Loucy (cell line): ENCODE measurements at regions not wholly inside any gene's neighbourhood (a gene's known extent, or its start where the extent isn't known, plus 50 kb on each side); places are given as distances from the start of the nearest gene placed in this dataset.

Source experiments
- H2AFZ ChIP-seq: fragments of 200-600 bp; sonication (generic); 2 replicates; pipeline ENCODE4 v1.6.0; 2016; ENCODE audit warnings: antibody characterized with exemption, mild to moderate bottlenecking, low read length, moderate library complexity
- H3F3A ChIP-seq: fragments of 200-600 bp; 2 replicates; pipeline ENCODE4 v1.6.0; 2016; ENCODE audit warnings: antibody characterized with exemption, low read depth, mild to moderate bottlenecking
- H3K27me3 ChIP-seq: fragments of 200-600 bp; sonication (generic); 2 replicates; pipeline ENCODE4 v1.6.1; 2014; ENCODE audit warnings: low read length, mild to moderate bottlenecking; ENCODE audit not compliant: insufficient read depth, poor library complexity, severe bottlenecking
- H3K36me3 ChIP-seq: fragments of 200-600 bp; sonication (generic); 2 replicates; pipeline ENCODE4 v1.6.1; 2016; ENCODE audit warnings: low read length; ENCODE audit not compliant: insufficient read depth
- H3K4me1 ChIP-seq: fragments of 200-600 bp; sonication (generic); 2 replicates; pipeline ENCODE4 v1.5.1; 2014; ENCODE audit warnings: low read length, mild to moderate bottlenecking; ENCODE audit not compliant: insufficient read depth, poor library complexity, severe bottlenecking
- H3K4me2 ChIP-seq: fragments of 200-600 bp; sonication (generic); 2 replicates; pipeline ENCODE4 v1.6.0; 2014; ENCODE audit warnings: antibody characterized with exemption, low read length, low read depth, mild to moderate bottlenecking; ENCODE audit not compliant: poor library complexity, severe bottlenecking
- H3K4me3 ChIP-seq: fragments of 200-600 bp; sonication (generic); 2 replicates; pipeline ENCODE4 v1.5.1; 2014; ENCODE audit warnings: low read length, mild to moderate bottlenecking, mixed read lengths; ENCODE audit not compliant: poor library complexity, severe bottlenecking
- H3K79me2 ChIP-seq: fragments of 200-600 bp; sonication (generic); 2 replicates; pipeline ENCODE4 v1.6.1; 2014; ENCODE audit warnings: low read length; ENCODE audit not compliant: insufficient read depth
- H3K9ac ChIP-seq: fragments of 200-600 bp; sonication (generic); 2 replicates; pipeline ENCODE4 v1.6.0; 2014; ENCODE audit warnings: mild to moderate bottlenecking, low read depth, low read length, moderate library complexity; ENCODE audit not compliant: poor library complexity, severe bottlenecking
- H3K9me2 ChIP-seq: fragments of 200-600 bp; sonication (generic); replicated peaks from 2 replicates; pipeline ENCODE4 v1.6.1; 2016; ENCODE audit warnings: low read depth, low read length, mixed read lengths
- H3K9me3 ChIP-seq: fragments of 200-600 bp; sonication (generic); 2 replicates; pipeline ENCODE4 v1.6.1; 2014; ENCODE audit warnings: mild to moderate bottlenecking, antibody characterized with exemption, low read length, low read depth; ENCODE audit not compliant: insufficient read depth
- H4K20me1 ChIP-seq: fragments of 200-600 bp; sonication (generic); 2 replicates; pipeline ENCODE4 v1.6.0; 2014; ENCODE audit warnings: antibody characterized with exemption, low read length, mild to moderate bottlenecking; ENCODE audit not compliant: insufficient read depth, poor library complexity, severe bottlenecking
- EZH2phosphoT487 ChIP-seq: fragments of 200-600 bp; IDR thresholded peaks from 2 replicates; pipeline ENCODE4 v1.6.1; 2018; ENCODE audit warnings: antibody characterized with exemption, mild to moderate bottlenecking, moderate library complexity, borderline replicate concordance
- TF ChIP-seq, protein P1 (sequence below): fragments of 200-600 bp; sonication (generic); conservative IDR thresholded peaks from 2 replicates; pipeline ENCODE4 v1.5.1; 2014; ENCODE audit warnings: mild to moderate bottlenecking, antibody characterized with exemption, low read length

DNA sequence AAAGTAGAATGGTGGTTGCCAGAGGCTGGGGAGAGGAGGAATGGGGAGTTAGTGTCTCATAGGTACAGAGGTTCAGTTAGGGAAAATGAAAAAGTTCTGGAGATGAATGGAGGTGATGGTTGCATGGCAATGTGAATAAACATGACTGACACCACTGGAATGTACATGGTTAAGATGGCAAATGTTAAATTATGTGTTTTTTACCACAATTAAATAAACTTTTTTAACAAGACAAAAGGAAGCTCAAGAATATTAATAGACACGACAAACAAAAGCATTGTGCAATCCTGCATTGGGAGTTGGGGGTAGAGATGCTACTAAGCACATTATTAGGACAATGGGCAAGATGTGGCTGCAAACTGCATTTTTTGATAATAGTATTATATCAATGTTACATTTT, 147.7 kb downstream of the TWIST2 start:
- no peak overlapping the region for H2AFZ ChIP-seq
- TF ChIP-seq EZH2phosphoT487: no peak
- TF ChIP-seq, protein P1, sequence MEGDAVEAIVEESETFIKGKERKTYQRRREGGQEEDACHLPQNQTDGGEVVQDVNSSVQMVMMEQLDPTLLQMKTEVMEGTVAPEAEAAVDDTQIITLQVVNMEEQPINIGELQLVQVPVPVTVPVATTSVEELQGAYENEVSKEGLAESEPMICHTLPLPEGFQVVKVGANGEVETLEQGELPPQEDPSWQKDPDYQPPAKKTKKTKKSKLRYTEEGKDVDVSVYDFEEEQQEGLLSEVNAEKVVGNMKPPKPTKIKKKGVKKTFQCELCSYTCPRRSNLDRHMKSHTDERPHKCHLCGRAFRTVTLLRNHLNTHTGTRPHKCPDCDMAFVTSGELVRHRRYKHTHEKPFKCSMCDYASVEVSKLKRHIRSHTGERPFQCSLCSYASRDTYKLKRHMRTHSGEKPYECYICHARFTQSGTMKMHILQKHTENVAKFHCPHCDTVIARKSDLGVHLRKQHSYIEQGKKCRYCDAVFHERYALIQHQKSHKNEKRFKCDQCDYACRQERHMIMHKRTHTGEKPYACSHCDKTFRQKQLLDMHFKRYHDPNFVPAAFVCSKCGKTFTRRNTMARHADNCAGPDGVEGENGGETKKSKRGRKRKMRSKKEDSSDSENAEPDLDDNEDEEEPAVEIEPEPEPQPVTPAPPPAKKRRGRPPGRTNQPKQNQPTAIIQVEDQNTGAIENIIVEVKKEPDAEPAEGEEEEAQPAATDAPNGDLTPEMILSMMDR: no peak
- H3K36me3 ChIP-seq: no peaks in the 10 kb centered on the region
- no peaks in the 10 kb centered on the region for H3K27me3 ChIP-seq
- H3K9me3 ChIP-seq: 0 out of 2 replicates have a peak, but pooled peaks cover 3% of the 10 kb centered on the region
- no peak overlapping the region for H3K4me2 ChIP-seq
- H3K9ac ChIP-seq: no peak overlapping the region
- H3K9me2 ChIP-seq: no peaks in the 10 kb centered on the region
- H3K4me3 ChIP-seq: no peak overlapping the region
- H3K79me2 ChIP-seq: no peaks in the 10 kb centered on the region
- H3F3A ChIP-seq: no peaks in the 10 kb centered on the region
- no peaks in the 10 kb centered on the region for H3K4me1 ChIP-seq
- no peaks in the 10 kb centered on the region for H4K20me1 ChIP-seq

DNA sequence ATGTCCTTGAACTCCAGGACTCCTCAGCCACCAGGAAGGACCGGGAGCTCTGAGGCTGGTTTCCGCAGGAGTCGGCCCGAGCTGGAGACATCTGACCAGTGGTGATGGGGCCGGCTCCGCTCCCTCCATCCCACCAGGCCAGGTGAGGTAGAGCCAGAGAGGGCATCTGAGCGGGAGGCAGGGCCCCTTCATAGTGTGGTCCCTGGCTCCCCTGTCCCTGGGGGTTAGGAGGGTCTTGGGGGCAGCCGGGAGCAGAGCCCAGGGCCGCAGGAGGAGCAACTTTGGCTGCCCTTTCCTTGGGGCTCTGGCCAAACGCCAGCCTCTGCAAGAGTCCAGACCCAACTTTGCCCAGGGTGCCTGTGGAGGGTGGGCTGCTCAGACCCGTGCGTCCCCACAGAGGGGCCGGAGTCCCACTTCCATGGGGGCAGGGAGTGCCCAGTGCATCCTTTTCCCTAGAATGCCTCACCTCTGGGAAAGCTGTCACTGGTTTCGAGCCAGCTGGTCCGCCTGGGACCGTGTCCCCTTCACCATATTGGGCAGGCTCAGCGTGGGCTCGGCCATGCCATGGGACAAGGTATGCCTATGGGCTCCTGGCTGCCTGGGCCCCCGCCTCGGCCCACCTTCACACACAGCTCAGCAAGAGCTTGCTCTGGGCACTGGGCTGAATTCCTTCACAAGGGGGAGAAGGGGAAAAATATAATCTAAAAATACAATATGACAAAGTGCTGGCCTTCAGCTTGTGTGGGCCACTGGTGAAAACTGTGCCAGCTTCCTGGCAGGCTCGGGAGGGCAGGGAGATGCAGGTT, 148.6 kb downstream of the TWIST2 start:
- no peaks in the 10 kb centered on the region for H3K4me1 ChIP-seq
- H3K9me3 ChIP-seq: 0 out of 2 replicates have a peak, but pooled peaks cover 3% of the 10 kb centered on the region
- H3K27me3 ChIP-seq: no peaks in the 10 kb centered on the region
- no peaks in the 10 kb centered on the region for H4K20me1 ChIP-seq
- H3K9me2 ChIP-seq: no peaks in the 10 kb centered on the region
- no peaks in the 10 kb centered on the region for H3F3A ChIP-seq
- H3K9ac ChIP-seq: no peak overlapping the region
- TF ChIP-seq, protein P1: no peak
- no peak for TF ChIP-seq EZH2phosphoT487
- H3K36me3 ChIP-seq: no peaks in the 10 kb centered on the region
- H3K4me3 ChIP-seq: no peak overlapping the region
- no peak overlapping the region for H3K4me2 ChIP-seq
- H2AFZ ChIP-seq: no peak overlapping the region
- H3K79me2 ChIP-seq: no peaks in the 10 kb centered on the region

DNA sequence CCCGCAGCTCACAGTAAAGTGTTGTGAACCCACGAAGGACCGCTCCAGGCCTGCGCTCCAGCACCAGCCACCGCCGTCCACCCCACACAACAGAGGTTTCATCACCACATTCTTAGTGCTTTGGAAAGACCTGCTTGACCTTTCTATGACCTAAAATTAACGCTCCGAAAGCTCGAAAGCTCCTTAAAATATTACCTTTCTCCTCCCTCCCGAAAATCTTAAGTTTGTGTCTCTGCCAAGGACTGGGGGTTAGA, 149.2 kb downstream of the TWIST2 start:
- Histone ChIP-seq H3K36me3 (no peaks in the 10 kb centered on the region), H3K4me3 (no peak overlapping the region), H3K4me1 (no peaks in the 10 kb centered on the region), H3K27me3 (no peaks in the 10 kb centered on the region), H4K20me1 (no peaks in the 10 kb centered on the region), H3K9ac (no peak overlapping the region), H3K9me3 (0 out of 2 replicates have a peak, but pooled peaks cover 3% of the 10 kb centered on the region), H3K9me2 (no peaks in the 10 kb centered on the region), H3F3A (no peaks in the 10 kb centered on the region), H3K79me2 (no peaks in the 10 kb centered on the region), H2AFZ (no peak overlapping the region), H3K4me2 (no peak overlapping the region)
- TF ChIP-seq, protein P1: no peak
- no peak for TF ChIP-seq EZH2phosphoT487
